A549 (cell line): ENCODE measurements at regions not wholly inside any gene's neighbourhood (a gene's known extent, or its start where the extent isn't known, plus 50 kb on each side); places are given as distances from the start of the nearest gene placed in this dataset.

Source experiments
- CTCF ChIP-seq: fragments of >200 bp; sonication (Bioruptor Twin); formaldehyde crosslinking; IDR thresholded peaks from 3 replicates; pipeline ENCODE4 v1.5.1; 2016
- RAD21 ChIP-seq, 2 experiments: fragments of >200 bp in 1 of 2; sonication (Bioruptor Twin) in 1 of 2; formaldehyde crosslinking in 1 of 2; IDR thresholded peaks in 1 of 2; conservative IDR thresholded peaks in 1 of 2; 2 replicates in 1 of 2; 3 replicates in 1 of 2; pipeline ENCODE4 v1.6.1; 2012 to 2018; ENCODE audit warnings: inconsistent platforms in 1 of 2

GRCh38 chr14:100403802-100404365 is 80.7 kb downstream of the SLC25A47 start:
- TF ChIP-seq CTCF (no peak), RAD21 (conservative IDR thresholded peaks at IDR 0.05 in 1 of 2, IDR thresholded peaks at IDR 0.05 in 1 of 2) (no peak)
